Thoracic aorta (tissue), 2 donors: ENCODE measurements at regions not wholly inside any gene's neighbourhood (a gene's known extent, or its start where the extent isn't known, plus 50 kb on each side); places are given as distances from the start of the nearest gene placed in this dataset.

Source experiments
- ATAC-seq: fragments of 150-250 bp; one replicate; pipeline ENCODE4 v1.8.0; 2017; ENCODE audit warnings: low read depth; ENCODE audit not compliant: insufficient number of reproducible peaks, low FRiP score
- DNase-seq: peaks from one replicate; pipeline ENCODE4 v3.0.0-alpha.2; 2020; ENCODE audit warnings: low spot score
- H3K27ac ChIP-seq, 2 donors: fragments of 200-600 bp; sonication (generic); 1 replicate in 1 of 2; 2 replicates in 1 of 2; pipeline ENCODE4 v1.5.1; 2016; ENCODE audit warnings: mild to moderate bottlenecking in 2 of 2, moderate library complexity in 2 of 2
- H3K27me3 ChIP-seq: fragments of 200-600 bp; sonication (generic); replicated peaks from 2 replicates; pipeline ENCODE4 v1.6.0; 2016; ENCODE audit warnings: mild to moderate bottlenecking; ENCODE audit not compliant: insufficient read depth
- H3K36me3 ChIP-seq: fragments of 200-600 bp; sonication (generic); one replicate; pipeline ENCODE4 v1.5.1; 2016
- H3K4me1 ChIP-seq, 2 donors: fragments of 200-600 bp; sonication (generic); 1 replicate in 1 of 2; 2 replicates in 1 of 2; pipeline versions ENCODE4 v1.5.1 to v1.6.0; 2016; ENCODE audit warnings: low read depth in 2 of 2, mild to moderate bottlenecking in 1 of 2; ENCODE audit not compliant: control insufficient read depth in 1 of 2
- H3K4me3 ChIP-seq: fragments of 200-600 bp; sonication (generic); 2 replicates; pipeline ENCODE4 v1.5.1; 2016; ENCODE audit warnings: mild to moderate bottlenecking
- H3K9me3 ChIP-seq: fragments of 200-600 bp; sonication (generic); 2 replicates; pipeline ENCODE4 v1.5.1; 2016
- TF ChIP-seq, protein P1 (sequence below): fragments of 200-600 bp; sonication (generic); IDR thresholded peaks from one replicate; pipeline ENCODE4 v1.5.1; 2019; ENCODE audit warnings: antibody characterized with exemption

DNA sequence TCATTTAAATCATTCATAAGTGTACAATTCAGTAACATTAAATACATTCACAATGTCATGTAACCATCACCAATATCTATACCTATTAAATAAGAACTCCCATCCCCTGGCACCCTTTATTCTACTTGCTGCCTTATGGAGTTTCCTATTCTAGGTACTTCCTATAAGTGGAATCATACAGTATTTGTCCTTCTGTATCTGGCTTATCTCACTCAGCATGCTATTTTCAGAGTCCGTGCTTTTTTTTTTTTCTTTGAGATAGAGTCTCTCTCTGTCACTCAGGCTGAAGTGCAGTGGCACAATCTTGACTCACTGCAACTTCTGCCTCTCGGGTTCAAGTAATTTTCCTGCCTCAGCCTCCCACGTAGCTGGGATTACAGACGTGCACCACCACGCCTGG lies 67.9 kb upstream of the STOX2 start:
- ATAC-seq (no peak), DNase-seq (no peak)
- no peak overlapping the region for H3K4me3 ChIP-seq
- H3K9me3 ChIP-seq = no peaks in the 10 kb centered on the region
- TF ChIP-seq, protein P1, sequence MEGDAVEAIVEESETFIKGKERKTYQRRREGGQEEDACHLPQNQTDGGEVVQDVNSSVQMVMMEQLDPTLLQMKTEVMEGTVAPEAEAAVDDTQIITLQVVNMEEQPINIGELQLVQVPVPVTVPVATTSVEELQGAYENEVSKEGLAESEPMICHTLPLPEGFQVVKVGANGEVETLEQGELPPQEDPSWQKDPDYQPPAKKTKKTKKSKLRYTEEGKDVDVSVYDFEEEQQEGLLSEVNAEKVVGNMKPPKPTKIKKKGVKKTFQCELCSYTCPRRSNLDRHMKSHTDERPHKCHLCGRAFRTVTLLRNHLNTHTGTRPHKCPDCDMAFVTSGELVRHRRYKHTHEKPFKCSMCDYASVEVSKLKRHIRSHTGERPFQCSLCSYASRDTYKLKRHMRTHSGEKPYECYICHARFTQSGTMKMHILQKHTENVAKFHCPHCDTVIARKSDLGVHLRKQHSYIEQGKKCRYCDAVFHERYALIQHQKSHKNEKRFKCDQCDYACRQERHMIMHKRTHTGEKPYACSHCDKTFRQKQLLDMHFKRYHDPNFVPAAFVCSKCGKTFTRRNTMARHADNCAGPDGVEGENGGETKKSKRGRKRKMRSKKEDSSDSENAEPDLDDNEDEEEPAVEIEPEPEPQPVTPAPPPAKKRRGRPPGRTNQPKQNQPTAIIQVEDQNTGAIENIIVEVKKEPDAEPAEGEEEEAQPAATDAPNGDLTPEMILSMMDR = no peak
- peaks cover 0 to 14% of the 10 kb centered on the region in 2 donors for H3K4me1 ChIP-seq
- H3K27ac ChIP-seq = no peak overlapping the region
- H3K36me3 ChIP-seq = no peaks in the 10 kb centered on the region
- no peaks in the 10 kb centered on the region for H3K27me3 ChIP-seq

DNA sequence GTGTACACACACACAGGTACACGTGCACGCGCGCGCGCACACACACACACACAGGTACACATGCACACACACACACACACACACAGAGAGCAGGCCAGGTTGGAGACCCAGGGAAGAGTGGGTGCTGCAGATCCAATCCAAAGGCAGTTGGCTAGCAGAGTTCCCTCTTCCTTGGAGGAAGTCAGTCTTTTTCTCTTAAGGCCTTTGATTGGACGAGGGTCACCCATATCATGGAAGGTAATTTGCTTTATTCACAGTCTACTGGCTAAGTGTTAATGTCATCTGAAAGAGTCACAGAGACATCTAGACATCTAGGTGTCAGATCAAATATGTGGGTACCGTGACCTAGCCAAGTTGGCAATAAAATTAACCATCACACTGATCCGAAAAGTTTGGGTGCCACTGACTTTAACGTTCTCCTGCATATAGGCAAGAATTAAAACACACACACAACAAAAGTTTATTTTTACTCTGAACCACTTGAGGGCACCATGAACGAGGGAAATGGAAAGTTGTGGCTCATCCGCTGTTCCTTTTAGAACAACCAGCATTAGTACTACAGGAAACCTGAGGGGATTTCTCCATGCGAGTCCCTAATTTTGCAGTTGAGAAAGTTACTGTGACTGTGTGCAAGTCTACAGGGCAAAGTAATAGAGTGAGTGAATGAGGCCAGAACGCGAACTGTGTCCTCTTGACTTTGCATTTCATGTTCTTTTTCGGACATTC lies 66.0 kb upstream of the STOX2 start:
- Histone ChIP-seq H3K4me3 (no peak overlapping the region), H3K4me1 (peaks cover 0 to 28% of the 10 kb centered on the region in 2 donors), H3K27ac (no peak overlapping the region), H3K36me3 (no peaks in the 10 kb centered on the region), H3K9me3 (no peaks in the 10 kb centered on the region), H3K27me3 (no peaks in the 10 kb centered on the region)
- DNase-seq (no peak), ATAC-seq (no peak)
- TF ChIP-seq, protein P1 = no peak

DNA sequence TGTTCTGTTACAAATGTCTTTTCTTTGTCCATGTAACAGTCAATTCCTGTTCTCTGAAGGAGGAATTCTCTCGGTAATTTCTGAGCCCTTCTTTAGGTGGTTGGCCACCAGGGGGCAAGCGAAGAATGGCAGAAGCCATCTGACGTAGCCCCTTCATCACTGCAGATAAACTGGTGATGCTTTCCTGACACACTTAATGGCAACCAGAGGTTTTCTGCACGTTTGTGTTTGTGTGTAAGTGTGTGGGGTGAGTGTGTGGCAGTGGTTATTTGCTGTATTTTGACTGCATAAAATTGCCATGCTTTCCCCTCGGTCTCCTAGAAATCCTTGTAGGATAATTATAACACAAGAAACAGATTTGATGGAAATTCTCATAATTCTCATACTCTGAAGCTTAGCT lies 64.8 kb upstream of the STOX2 start:
- Histone ChIP-seq H3K4me3 (no peak overlapping the region), H3K27ac (no peak overlapping the region), H3K27me3 (no peaks in the 10 kb centered on the region), H3K9me3 (no peaks in the 10 kb centered on the region), H3K4me1 (peaks cover 0 to 28% of the 10 kb centered on the region in 2 donors), H3K36me3 (no peaks in the 10 kb centered on the region)
- TF ChIP-seq, protein P1 = peak; percentile 83
- DNase-seq = peak; percentile 28
- peak; percentile 60 for ATAC-seq

DNA sequence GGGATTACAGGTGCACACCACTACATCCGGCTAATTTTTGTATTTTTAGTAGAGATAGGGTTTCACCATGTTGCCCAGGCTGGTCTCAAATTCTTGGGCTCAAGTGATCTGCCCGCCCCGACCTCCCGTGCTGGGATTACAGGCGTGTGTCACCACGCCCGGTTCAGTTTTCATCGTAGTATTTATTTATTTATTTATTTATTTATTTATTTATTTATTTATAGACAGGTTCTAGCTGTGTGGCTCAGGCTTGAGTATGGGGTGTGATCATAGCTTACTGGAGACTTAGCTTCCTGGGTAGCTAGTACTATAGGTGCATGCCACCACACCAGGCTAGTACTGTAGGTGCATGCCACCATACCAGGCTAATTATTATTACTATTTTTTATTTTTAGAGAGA lies 64.1 kb upstream of the STOX2 start:
- no peaks in the 10 kb centered on the region for H3K36me3 ChIP-seq
- DNase-seq (no peak), ATAC-seq (no peak)
- H3K27me3 ChIP-seq = no peaks in the 10 kb centered on the region
- H3K4me3 ChIP-seq = no peak overlapping the region
- TF ChIP-seq, protein P1 = no peak
- peaks cover 0 to 28% of the 10 kb centered on the region in 2 donors for H3K4me1 ChIP-seq
- H3K9me3 ChIP-seq = no peaks in the 10 kb centered on the region
- H3K27ac ChIP-seq = no peak overlapping the region

DNA sequence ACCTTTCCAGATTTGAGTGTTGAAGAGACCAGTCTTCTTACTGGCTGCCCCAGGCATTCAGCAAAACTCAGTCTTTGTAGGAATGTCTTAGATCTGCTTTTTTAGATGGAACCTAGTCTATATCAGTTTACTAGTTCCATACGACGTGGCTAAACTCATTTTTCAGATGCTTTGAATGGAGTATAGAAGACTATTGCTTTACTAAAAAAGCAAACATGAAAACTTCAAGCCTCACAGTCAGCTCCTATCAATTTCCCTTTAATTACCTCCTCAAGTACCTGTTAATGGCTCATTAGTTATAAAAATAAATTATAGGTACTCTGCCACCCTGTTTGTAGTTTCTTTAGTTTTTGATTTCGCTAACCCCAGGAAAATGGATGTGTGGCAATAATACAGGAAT lies 63.0 kb upstream of the STOX2 start:
- H3K4me3 ChIP-seq = no peak overlapping the region
- DNase-seq (no peak), ATAC-seq (no peak)
- TF ChIP-seq, protein P1 = no peak
- H3K27ac ChIP-seq = peak overlapping the region in 1 of 2 donors; percentile 70
- H3K36me3 ChIP-seq = no peaks in the 10 kb centered on the region
- peaks cover 0 to 28% of the 10 kb centered on the region in 2 donors for H3K4me1 ChIP-seq
- H3K9me3 ChIP-seq = no peaks in the 10 kb centered on the region
- H3K27me3 ChIP-seq = no peaks in the 10 kb centered on the region
